Left ventricle myocardium superior (tissue), 1 donor: ENCODE measurements at regions not wholly inside any gene's neighbourhood (a gene's known extent, or its start where the extent isn't known, plus 50 kb on each side); places are given as distances from the start of the nearest gene placed in this dataset.
"Not testable (repeated sequence)": the region's sequence is repeated elsewhere in the genome, so short reads cannot be mapped to it uniquely, and the experiment has no call there.

Source experiments
- ATAC-seq: fragments of 200-7000 bp; cut with Tn5 transposase; one replicate; pipeline ENCODE4 v1.9.1; 2020; ENCODE audit warnings: mild to moderate bottlenecking, moderate library complexity
- DNase-seq: peaks from one replicate; pipeline ENCODE4 v3.0.0-alpha.2; 2020
- intact Hi-C: fragments of 100-400 bp; cut with micrococcal nuclease; formaldehyde crosslinking; loops from one replicate; pipeline ENCODE4 v1.11.0; 2022
- donor health status: DM: no; HTN: yes; CAD: no; lungs with severe emphysema.

GRCh38 chr6:34646714-34647113, 49.9 kb downstream of the ILRUN start:
- no peak for ATAC-seq
- no peak for DNase-seq
- intact Hi-C loops = no loop called here

GRCh38 chr6:34645627-34646026, 50.9 kb downstream of the ILRUN start:
- no peak for ATAC-seq
- no peak for DNase-seq
- intact Hi-C loops = no loop called here

DNA sequence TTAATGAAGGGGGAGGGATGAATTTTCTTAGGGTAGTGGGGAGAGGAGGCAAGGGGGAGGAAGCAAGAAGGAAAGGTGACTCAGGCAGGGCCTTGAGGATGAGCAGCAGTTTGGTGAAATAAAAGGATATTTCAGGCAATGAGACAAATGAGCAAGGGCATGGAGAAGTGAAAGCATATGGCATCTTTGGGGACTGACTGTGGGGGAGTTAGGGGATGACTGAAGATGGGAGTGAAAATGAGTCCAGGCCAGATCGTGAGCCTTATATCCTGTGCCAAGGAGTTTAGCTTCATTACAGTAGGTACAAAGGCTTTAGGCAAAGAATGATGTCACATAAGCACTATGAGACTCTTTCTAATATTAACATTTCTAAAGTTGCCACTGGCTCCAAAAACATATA, 51.9 kb downstream of the ILRUN start:
- DNase-seq = no peak
- ATAC-seq = no peak
- intact Hi-C loops = no loop called here

- no peak for ATAC-seq
- no peak for DNase-seq
- intact Hi-C loops = no loop called here
Observed at GRCh38 chr6:34642427-34642826, 54.1 kb downstream of the ILRUN start.

GRCh38 chr6:34640074-34640849, 56.3 kb downstream of the ILRUN start:
- DNase-seq, intact Hi-C loops, ATAC-seq: not testable (repeated sequence)

DNA sequence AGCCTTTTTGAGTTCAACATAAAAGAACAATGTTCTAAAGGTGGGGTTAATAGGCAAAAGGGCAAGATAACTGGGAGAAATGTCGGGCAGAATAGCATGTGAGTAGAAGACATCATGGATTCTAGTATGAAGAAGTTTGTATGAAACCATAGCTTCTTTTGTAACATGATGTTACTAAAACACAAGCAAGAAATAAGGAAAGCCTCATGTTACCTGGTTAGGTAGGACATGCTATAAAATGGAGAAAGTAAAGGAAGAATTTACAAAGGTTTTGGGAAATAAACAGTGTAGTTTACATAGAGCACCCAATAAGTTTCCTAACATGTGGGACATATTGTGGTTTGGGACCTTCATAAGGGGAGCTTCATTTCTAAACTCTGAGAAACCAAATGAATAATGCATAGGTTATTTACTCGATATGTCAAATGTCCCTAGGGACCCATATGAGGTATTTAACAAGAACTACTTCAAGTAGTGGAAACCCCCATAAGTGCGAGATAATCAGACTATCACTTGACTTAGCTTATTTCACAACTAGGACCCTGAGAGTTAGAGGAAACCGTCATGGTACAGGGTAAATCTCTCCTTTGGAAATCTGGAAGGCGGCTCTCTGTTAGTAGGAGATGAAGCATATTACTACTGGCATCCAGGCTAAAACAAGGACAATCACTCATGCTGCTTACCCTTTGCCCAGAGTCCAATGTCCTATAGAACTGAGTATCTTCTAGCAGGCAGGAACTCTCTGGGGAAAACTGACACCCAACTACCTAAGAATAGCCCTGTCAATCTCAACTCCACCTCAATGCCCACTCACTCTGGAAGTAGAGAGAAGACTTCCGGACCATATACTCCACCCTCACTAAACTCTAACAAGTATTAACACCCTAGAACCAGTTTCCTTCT, 57.5 kb downstream of the ILRUN start:
- DNase-seq (no peak), ATAC-seq (peak; percentile 91)
- intact Hi-C loops = loop anchor here (10.0 kb wide), 1 partner anchor 116 kb away; the partner anchor contains the start of gene SNRPC

- intact Hi-C loops = loop anchor here (10.0 kb wide), 1 partner anchor 121 kb away; the partner anchor contains the start of gene SNRPC
- DNase-seq (no peak), ATAC-seq (no peak)
Observed at GRCh38 chr6:34633785-34634184, 62.8 kb downstream of the ILRUN start.

DNA sequence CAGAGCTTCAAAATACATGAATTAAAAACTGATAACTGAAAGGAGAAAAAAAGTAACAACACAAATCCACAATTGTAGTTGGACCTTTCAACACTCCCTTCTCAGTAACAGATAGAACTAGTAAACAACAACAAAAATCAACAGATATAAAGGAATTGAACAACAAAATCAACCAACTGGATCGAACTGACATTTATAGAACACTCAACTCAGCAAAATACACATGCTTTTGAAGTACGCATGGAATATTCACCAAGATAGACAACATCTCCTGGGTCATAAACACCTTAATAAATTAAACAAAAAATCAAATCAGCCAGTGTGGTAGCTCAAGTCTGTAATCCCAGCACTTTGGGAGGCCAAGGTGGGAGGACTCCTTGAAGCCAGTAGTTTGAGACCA, 63.3 kb downstream of the ILRUN start:
- ATAC-seq (no peak), DNase-seq (no peak)
- intact Hi-C loops = loop anchor here (10.0 kb wide), 1 partner anchor 122 kb away; the partner anchor contains the start of gene SNRPC

GRCh38 chr6:34630040-34630439, 66.5 kb downstream of the ILRUN start:
- ATAC-seq (no peak), DNase-seq (no peak)
- intact Hi-C loops = loop anchor here (10.0 kb wide), 1 partner anchor 125 kb away; the partner anchor contains the start of gene SNRPC

DNA sequence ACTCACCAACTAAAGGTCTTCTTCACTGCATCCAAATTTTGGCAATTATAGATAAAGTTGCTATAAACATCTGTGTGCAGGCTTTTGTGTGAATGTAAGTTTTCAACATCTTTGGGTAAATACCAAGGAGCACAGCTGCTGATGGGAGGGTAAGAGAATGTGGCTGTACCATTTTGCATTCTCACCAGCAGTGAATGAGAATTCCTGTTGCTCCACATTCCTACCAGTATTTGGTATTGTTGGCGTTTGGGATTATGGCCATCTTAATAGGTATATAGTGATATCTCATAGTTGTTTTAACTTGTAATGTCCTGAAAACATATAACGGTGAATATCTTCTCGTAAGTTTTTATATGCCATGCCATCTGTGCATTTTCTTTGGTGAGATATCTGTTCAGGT, 69.3 kb downstream of the ILRUN start:
- no peak for DNase-seq
- intact Hi-C loops = no loop called here
- no peak for ATAC-seq

DNA sequence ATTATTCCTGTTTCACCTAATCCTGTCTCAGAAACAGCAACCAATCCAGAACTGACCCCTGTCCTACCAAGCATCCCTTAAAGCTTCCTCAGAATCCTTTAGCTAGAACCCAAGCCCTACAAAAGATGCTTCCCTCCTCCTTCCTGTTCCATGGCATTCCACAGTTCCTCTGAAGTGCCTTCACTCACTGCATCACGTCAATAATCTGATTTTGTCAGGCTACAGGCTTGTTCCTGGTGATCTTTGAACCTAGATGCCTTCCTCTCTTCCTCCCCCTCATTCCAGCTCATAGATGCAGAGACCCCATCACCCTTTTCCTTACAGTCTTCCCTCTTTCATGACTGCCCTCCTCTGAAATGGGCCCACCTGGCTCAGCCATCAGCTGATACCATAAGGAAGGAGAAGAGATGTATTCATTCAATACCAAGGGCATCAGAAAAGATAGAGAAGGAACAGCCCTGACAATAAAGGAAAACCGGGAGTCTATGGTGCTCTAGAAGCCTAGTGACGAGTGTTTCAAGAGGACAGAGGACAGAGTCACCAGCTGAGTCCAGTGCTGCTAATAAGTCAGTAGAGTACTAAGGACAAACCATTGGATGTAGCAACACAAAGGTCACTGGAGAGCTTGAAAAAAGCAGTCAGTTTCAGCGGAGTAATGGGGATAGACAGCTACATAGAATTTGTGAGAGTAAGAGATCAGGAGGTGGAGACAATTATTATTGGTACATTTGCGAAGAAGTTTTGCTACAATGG, 62.5 kb upstream of the SPDEF start:
- no peak for DNase-seq
- intact Hi-C loops = no loop called here
- ATAC-seq = no peak

GRCh38 chr6:34617231-34617630, 61.1 kb upstream of the SPDEF start:
- DNase-seq (no peak), ATAC-seq (peak; percentile 17)
- intact Hi-C loops = no loop called here

GRCh38 chr6:34616227-34616585, 60.1 kb upstream of the SPDEF start:
- DNase-seq (no peak), ATAC-seq (no peak)
- intact Hi-C loops = no loop called here

DNA sequence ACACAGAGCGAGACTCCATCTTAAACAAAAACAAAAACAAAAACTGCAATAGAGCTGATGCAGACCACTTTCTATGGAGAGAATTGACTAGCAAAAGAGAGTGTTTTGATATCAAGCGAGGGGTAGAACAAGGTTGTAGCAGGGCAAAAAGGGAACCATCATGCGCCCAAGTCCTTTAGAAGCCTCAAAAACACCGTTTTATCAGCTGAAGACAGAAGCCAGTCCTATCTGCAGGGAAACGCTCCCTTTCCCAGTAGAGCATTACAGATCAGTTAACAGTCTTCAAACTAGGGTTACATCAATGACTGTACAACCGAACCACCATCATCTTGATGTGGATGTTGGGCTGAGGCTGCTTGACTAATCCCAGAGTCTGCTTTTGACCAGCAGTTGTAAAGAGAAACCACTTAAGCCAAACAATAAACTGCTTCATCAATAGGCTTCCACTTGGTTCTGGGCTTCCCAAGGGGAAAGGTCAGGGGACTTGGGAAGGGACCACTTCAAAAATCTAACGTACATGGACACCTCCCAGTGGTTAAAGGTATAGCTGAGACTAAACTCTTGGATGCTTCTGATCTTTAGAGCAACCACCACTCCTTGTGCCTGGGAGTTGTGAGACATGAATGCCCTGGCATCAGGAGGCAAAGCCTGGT, 59.6 kb upstream of the SPDEF start:
- no peak for DNase-seq
- intact Hi-C loops = no loop called here
- ATAC-seq = no peak

DNA sequence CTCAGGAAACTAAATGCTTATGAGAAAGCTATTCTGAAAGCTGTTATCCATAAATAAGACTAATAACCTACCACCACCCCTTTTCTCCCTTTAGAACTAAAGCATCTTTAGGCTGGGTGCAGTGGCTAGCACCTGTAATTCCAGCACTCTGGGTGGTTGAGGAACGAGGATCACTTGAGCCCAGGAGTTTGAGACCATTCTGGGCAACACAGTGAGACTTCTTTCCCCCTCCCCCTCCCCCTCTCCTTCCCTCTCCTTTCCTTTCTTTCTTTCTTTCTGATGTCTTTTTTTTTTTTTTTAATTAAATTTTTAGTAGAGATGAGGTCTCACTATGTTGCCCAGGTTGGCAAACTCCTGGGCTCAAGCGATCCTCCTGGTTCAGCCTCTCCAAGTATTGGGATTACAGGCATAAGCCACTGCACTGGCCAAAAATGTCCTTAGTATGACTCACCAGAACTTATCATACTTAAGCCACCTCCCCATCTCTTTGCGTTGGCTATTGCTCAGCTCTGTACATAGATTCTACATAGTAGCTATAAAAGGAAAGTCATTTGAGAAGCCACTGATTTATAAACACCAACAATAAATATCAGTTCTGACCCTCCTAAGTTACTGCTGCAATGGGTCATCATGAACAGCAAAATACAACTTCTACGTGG, 54.8 kb upstream of the SPDEF start:
- intact Hi-C loops = no loop called here
- ATAC-seq (peak; percentile 31), DNase-seq (no peak)

GRCh38 chr6:34608321-34609091, 52.4 kb upstream of the SPDEF start:
- DNase-seq (no peak), ATAC-seq (peak; percentile 19)
- intact Hi-C loops = loop anchor here (5.0 to 10.0 kb wide), 2 partner anchors 81 to 154 kb away; no protein-coding TSS in a partner anchor

GRCh38 chr6:34606477-34607265, 50.5 kb upstream of the SPDEF start:
- ATAC-seq (no peak), DNase-seq (no peak)
- intact Hi-C loops = loop anchor here (5.0 to 10.0 kb wide), 2 partner anchors 79 to 152 kb away; no protein-coding TSS in a partner anchor
